ENCODE measurements at regions not wholly inside any gene's neighbourhood (a gene's known extent, or its start where the extent isn't known, plus 50 kb on each side); places are given as distances from the start of the nearest gene placed in this dataset.

DNA sequence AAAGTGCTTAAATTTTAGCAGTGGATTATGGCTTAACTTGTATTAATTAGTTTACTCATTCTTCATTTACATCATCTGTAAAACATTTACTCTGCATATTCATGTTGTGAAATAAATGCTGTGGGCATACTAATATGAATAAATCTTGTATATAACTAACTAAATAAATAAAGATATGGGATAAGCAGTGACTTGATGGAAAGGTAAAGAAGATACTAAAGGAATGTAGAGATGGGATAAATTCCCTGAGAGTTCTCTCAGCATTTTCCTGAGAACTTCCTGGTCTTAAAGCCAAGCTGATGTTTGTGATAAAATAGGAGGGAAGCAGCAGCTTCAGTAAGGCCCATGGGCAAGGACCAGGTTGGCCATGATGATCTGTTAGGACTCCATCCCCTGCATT is 652.1 kb downstream of the RNF144B start:
- DNase-seq: no peak
- no peak overlapping the region for H2AFZ ChIP-seq (ENCODE audit: low read length)
- no peak overlapping the region for H3K27ac ChIP-seq (ENCODE audit: low read length)
- H4K20me1 ChIP-seq (ENCODE audit: insufficient read depth, low read depth, low read length): no peaks in the 10 kb centered on the region
- H3K9me3 ChIP-seq (ENCODE audit: low read length): no peaks in the 10 kb centered on the region
- no peak overlapping the region for H3K4me2 ChIP-seq (ENCODE audit: low read depth, low read length, poor library complexity, severe bottlenecking)
- H3K9ac ChIP-seq (ENCODE audit: low read length): no peak overlapping the region
- H3K4me3 ChIP-seq (ENCODE audit: low read length): no peak overlapping the region
- no peaks in the 10 kb centered on the region for H3K79me2 ChIP-seq (ENCODE audit: low read length)
- H3K27me3 ChIP-seq (ENCODE audit: low read length): no peaks in the 10 kb centered on the region
- no peaks in the 10 kb centered on the region for H3K9me2 ChIP-seq (replicated peaks; ENCODE audit: insufficient read depth, low read length)
- H3K36me3 ChIP-seq (ENCODE audit: insufficient read depth, low read length): no peaks in the 10 kb centered on the region
- no peaks in the 10 kb centered on the region for H3K4me1 ChIP-seq (ENCODE audit: low read length)

DNA sequence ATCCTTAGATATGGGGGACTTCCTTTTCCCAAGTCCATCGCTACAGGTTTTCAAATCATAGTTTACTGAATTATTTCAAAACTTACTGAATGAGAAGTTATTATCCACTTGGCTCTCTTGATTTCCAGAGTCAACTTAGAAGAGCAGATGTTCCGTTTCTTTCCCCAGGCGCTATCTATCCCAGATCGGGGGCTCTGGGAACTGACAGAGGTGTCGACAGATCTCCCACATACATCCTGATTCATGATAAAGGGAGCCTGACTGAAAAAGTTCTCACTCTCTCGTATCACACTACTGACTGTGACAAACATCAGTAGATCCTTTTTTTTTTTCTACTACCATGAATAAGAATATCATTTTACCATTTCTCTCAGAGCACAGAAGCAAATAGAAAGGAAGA is 654.8 kb downstream of the RNF144B start:
- H3K9me2 ChIP-seq (replicated peaks; ENCODE audit: insufficient read depth, low read length): no peaks in the 10 kb centered on the region
- H2AFZ ChIP-seq (ENCODE audit: low read length): no peak overlapping the region
- H3K9ac ChIP-seq (ENCODE audit: low read length): no peak overlapping the region
- no peaks in the 10 kb centered on the region for H4K20me1 ChIP-seq (ENCODE audit: insufficient read depth, low read depth, low read length)
- no peaks in the 10 kb centered on the region for H3K9me3 ChIP-seq (ENCODE audit: low read length)
- no peak overlapping the region for H3K27ac ChIP-seq (ENCODE audit: low read length)
- H3K79me2 ChIP-seq (ENCODE audit: low read length): no peaks in the 10 kb centered on the region
- DNase-seq: no peak
- no peak overlapping the region for H3K4me2 ChIP-seq (ENCODE audit: low read depth, low read length, poor library complexity, severe bottlenecking)
- no peak overlapping the region for H3K4me3 ChIP-seq (ENCODE audit: low read length)
- no peaks in the 10 kb centered on the region for H3K4me1 ChIP-seq (ENCODE audit: low read length)
- H3K36me3 ChIP-seq (ENCODE audit: insufficient read depth, low read length): no peaks in the 10 kb centered on the region
- no peaks in the 10 kb centered on the region for H3K27me3 ChIP-seq (ENCODE audit: low read length)

DNA sequence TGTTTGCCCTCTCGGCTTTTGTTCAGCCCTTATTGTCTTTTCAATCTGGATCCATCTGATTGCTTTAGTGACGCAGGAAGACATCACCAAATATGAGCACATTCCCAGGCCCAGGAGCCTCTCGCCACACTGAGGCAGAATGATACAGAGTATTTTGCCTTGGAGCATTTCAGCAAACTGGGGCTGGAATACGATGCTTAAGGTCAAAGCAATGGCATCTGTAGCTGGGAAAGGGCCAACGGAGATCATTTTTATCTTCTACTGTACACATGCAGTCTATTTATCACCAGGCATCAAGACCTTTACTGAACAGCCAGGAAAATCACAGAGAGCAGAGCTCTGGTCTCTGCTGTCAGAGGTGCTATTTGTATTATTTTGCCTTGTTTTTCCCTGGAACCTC is 655.3 kb downstream of the RNF144B start:
- no peak overlapping the region for H2AFZ ChIP-seq (ENCODE audit: low read length)
- H3K4me1 ChIP-seq (ENCODE audit: low read length): no peaks in the 10 kb centered on the region
- DNase-seq: no peak
- no peaks in the 10 kb centered on the region for H4K20me1 ChIP-seq (ENCODE audit: insufficient read depth, low read depth, low read length)
- no peaks in the 10 kb centered on the region for H3K9me3 ChIP-seq (ENCODE audit: low read length)
- H3K79me2 ChIP-seq (ENCODE audit: low read length): no peaks in the 10 kb centered on the region
- no peaks in the 10 kb centered on the region for H3K9me2 ChIP-seq (replicated peaks; ENCODE audit: insufficient read depth, low read length)
- H3K4me3 ChIP-seq (ENCODE audit: low read length): no peak overlapping the region
- no peaks in the 10 kb centered on the region for H3K36me3 ChIP-seq (ENCODE audit: insufficient read depth, low read length)
- no peak overlapping the region for H3K27ac ChIP-seq (ENCODE audit: low read length)
- H3K4me2 ChIP-seq (ENCODE audit: low read depth, low read length, poor library complexity, severe bottlenecking): no peak overlapping the region
- no peaks in the 10 kb centered on the region for H3K27me3 ChIP-seq (ENCODE audit: low read length)
- no peak overlapping the region for H3K9ac ChIP-seq (ENCODE audit: low read length)

DNA sequence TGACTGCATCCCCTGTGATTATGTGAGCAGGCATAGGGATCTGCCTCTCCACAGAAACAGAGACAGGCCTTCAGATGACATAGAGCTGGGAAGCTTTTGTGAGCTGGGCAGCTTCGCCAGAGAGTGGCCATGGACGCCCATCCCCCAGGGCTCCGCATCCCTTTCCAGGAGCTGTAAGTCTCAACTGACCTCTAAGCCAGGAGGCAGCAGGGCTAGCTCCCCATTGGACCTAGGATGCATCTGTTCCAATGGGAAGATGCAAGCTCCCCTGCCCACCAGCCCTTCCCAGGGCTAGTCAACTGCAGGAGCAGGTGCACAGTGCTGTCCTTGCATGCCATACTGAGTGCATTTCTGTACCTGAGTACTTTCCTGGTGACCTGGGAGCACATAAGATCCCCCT is 663.6 kb downstream of the RNF144B start:
- H3K27ac ChIP-seq (ENCODE audit: low read length): no peak overlapping the region
- H3K9me3 ChIP-seq (ENCODE audit: low read length): no peaks in the 10 kb centered on the region
- H3K4me1 ChIP-seq (ENCODE audit: low read length): no peaks in the 10 kb centered on the region
- no peaks in the 10 kb centered on the region for H4K20me1 ChIP-seq (ENCODE audit: insufficient read depth, low read depth, low read length)
- no peak for DNase-seq
- H3K79me2 ChIP-seq (ENCODE audit: low read length): no peaks in the 10 kb centered on the region
- H3K4me2 ChIP-seq (ENCODE audit: low read depth, low read length, poor library complexity, severe bottlenecking): no peak overlapping the region
- H2AFZ ChIP-seq (ENCODE audit: low read length): no peak overlapping the region
- no peaks in the 10 kb centered on the region for H3K27me3 ChIP-seq (ENCODE audit: low read length)
- no peak overlapping the region for H3K9ac ChIP-seq (ENCODE audit: low read length)
- H3K4me3 ChIP-seq (ENCODE audit: low read length): no peak overlapping the region
- no peaks in the 10 kb centered on the region for H3K9me2 ChIP-seq (replicated peaks; ENCODE audit: insufficient read depth, low read length)
- H3K36me3 ChIP-seq (ENCODE audit: insufficient read depth, low read length): no peaks in the 10 kb centered on the region

- Histone ChIP-seq H3K79me2 (ENCODE audit: low read length) (no peaks in the 10 kb centered on the region), H3K9me3 (ENCODE audit: low read length) (no peaks in the 10 kb centered on the region), H3K27ac (ENCODE audit: low read length) (no peak overlapping the region), H3K9ac (ENCODE audit: low read length) (no peak overlapping the region), H2AFZ (ENCODE audit: low read length) (no peak overlapping the region), H4K20me1 (ENCODE audit: insufficient read depth, low read depth, low read length) (no peaks in the 10 kb centered on the region), H3K4me2 (ENCODE audit: low read depth, low read length, poor library complexity, severe bottlenecking) (no peak overlapping the region), H3K4me1 (ENCODE audit: low read length) (no peaks in the 10 kb centered on the region), H3K27me3 (ENCODE audit: low read length) (0 out of 2 replicates have a peak, but pooled peaks cover 6% of the 10 kb centered on the region), H3K9me2 (replicated peaks; ENCODE audit: insufficient read depth, low read length) (no peaks in the 10 kb centered on the region), H3K4me3 (ENCODE audit: low read length) (no peak overlapping the region), H3K36me3 (ENCODE audit: insufficient read depth, low read length) (no peaks in the 10 kb centered on the region)
- no peak for DNase-seq
Observed at GRCh38 chr6:19052219-19052618, 665.1 kb downstream of the RNF144B start.

- H3K4me2 ChIP-seq (ENCODE audit: low read depth, low read length, poor library complexity, severe bottlenecking): no peak overlapping the region
Observed at GRCh38 chr6:19059102-19059501, 672.0 kb downstream of the RNF144B start.

GRCh38 chr6:19067165-19067564 is 680.0 kb downstream of the RNF144B start:
- Histone ChIP-seq H3K79me2 (ENCODE audit: low read length) (no peaks in the 10 kb centered on the region), H4K20me1 (ENCODE audit: insufficient read depth, low read depth, low read length) (no peaks in the 10 kb centered on the region), H3K4me2 (ENCODE audit: low read depth, low read length, poor library complexity, severe bottlenecking) (no peak overlapping the region), H2AFZ (ENCODE audit: low read length) (no peak overlapping the region), H3K9me3 (ENCODE audit: low read length) (0 out of 2 replicates have a peak, but pooled peaks cover 2% of the 10 kb centered on the region), H3K27me3 (ENCODE audit: low read length) (no peaks in the 10 kb centered on the region), H3K9ac (ENCODE audit: low read length) (no peak overlapping the region), H3K36me3 (ENCODE audit: insufficient read depth, low read length) (no peaks in the 10 kb centered on the region), H3K9me2 (replicated peaks; ENCODE audit: insufficient read depth, low read length) (no peaks in the 10 kb centered on the region), H3K4me1 (ENCODE audit: low read length) (no peaks in the 10 kb centered on the region), H3K27ac (ENCODE audit: low read length) (no peak overlapping the region), H3K4me3 (ENCODE audit: low read length) (no peak overlapping the region)
- no peak for DNase-seq

More at GRCh38 chr6:19059102-19059501, 672.0 kb downstream of the RNF144B start:
- no peaks in the 10 kb centered on the region for H3K36me3 ChIP-seq (ENCODE audit: insufficient read depth, low read length)
- H3K4me1 ChIP-seq (ENCODE audit: low read length): no peaks in the 10 kb centered on the region
- H3K27ac ChIP-seq (ENCODE audit: low read length): no peak overlapping the region
- no peaks in the 10 kb centered on the region for H3K9me3 ChIP-seq (ENCODE audit: low read length)
- DNase-seq: no peak
- no peak overlapping the region for H2AFZ ChIP-seq (ENCODE audit: low read length)
- H3K9me2 ChIP-seq (replicated peaks; ENCODE audit: insufficient read depth, low read length): no peaks in the 10 kb centered on the region; the same call in 1 of the 2 replicates
- H3K4me3 ChIP-seq (ENCODE audit: low read length): no peak overlapping the region
- H3K9ac ChIP-seq (ENCODE audit: low read length): no peak overlapping the region
- no peaks in the 10 kb centered on the region for H3K79me2 ChIP-seq (ENCODE audit: low read length)
- no peaks in the 10 kb centered on the region for H4K20me1 ChIP-seq (ENCODE audit: insufficient read depth, low read depth, low read length)
- H3K27me3 ChIP-seq (ENCODE audit: low read length): 0 out of 2 replicates have a peak, but pooled peaks cover 6% of the 10 kb centered on the region

- Histone ChIP-seq H3K36me3 (ENCODE audit: insufficient read depth, low read length) (no peaks in the 10 kb centered on the region), H3K4me1 (ENCODE audit: low read length) (no peaks in the 10 kb centered on the region), H2AFZ (ENCODE audit: low read length) (no peak overlapping the region), H3K9me3 (ENCODE audit: low read length) (peaks cover 9% of the 10 kb centered on the region), H3K27ac (ENCODE audit: low read length) (no peak overlapping the region), H3K9ac (ENCODE audit: low read length) (no peak overlapping the region), H3K9me2 (replicated peaks; ENCODE audit: insufficient read depth, low read length) (no peaks in the 10 kb centered on the region), H3K27me3 (ENCODE audit: low read length) (no peaks in the 10 kb centered on the region), H3K4me2 (ENCODE audit: low read depth, low read length, poor library complexity, severe bottlenecking) (no peak overlapping the region), H3K4me3 (ENCODE audit: low read length) (no peak overlapping the region), H3K79me2 (ENCODE audit: low read length) (no peaks in the 10 kb centered on the region), H4K20me1 (ENCODE audit: insufficient read depth, low read depth, low read length) (no peaks in the 10 kb centered on the region)
- no peak for DNase-seq
Observed at GRCh38 chr6:19070520-19070919, 683.4 kb downstream of the RNF144B start.

DNA sequence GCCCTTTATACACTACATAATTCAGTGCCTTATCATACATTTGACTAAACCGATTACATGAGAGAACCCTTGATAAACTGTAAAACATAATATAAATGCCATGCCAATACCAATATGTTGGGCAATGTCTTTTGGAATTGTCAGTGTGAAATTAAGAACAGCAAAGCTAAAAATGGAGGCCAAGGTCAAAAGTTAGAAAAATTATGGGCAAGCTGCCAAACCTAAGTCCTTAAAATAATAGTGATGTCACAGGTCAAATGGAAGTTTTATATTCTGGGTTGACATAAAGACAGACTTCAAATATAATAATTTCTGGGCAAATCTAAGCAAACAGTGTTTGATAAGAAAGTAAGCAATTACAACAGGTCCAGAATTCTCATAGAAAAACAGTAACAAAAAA is 696.7 kb downstream of the RNF144B start:
- H3K9ac ChIP-seq (ENCODE audit: low read length): no peak overlapping the region
- no peak overlapping the region for H3K27ac ChIP-seq (ENCODE audit: low read length)
- H3K4me3 ChIP-seq (ENCODE audit: low read length): no peak overlapping the region
- no peaks in the 10 kb centered on the region for H3K36me3 ChIP-seq (ENCODE audit: insufficient read depth, low read length)
- H3K9me3 ChIP-seq (ENCODE audit: low read length): no peaks in the 10 kb centered on the region
- H3K4me2 ChIP-seq (ENCODE audit: low read depth, low read length, poor library complexity, severe bottlenecking): no peak overlapping the region
- H3K27me3 ChIP-seq (ENCODE audit: low read length): no peaks in the 10 kb centered on the region
- no peak overlapping the region for H2AFZ ChIP-seq (ENCODE audit: low read length)
- no peaks in the 10 kb centered on the region for H3K79me2 ChIP-seq (ENCODE audit: low read length)
- no peak for DNase-seq
- H3K4me1 ChIP-seq (ENCODE audit: low read length): no peaks in the 10 kb centered on the region
- H4K20me1 ChIP-seq (ENCODE audit: insufficient read depth, low read depth, low read length): no peaks in the 10 kb centered on the region
- no peaks in the 10 kb centered on the region for H3K9me2 ChIP-seq (replicated peaks; ENCODE audit: insufficient read depth, low read length)
